NB4 (cell line): ENCODE measurements at regions not wholly inside any gene's neighbourhood (a gene's known extent, or its start where the extent isn't known, plus 50 kb on each side); places are given as distances from the start of the nearest gene placed in this dataset.
"Not testable (repeated sequence)": the region's sequence is repeated elsewhere in the genome, so short reads cannot be mapped to it uniquely, and the experiment has no call there.

Experiments
- DNase-seq: peaks from one replicate; pipeline ENCODE4 v3.0.0; 2010; ENCODE audit warnings: low read depth
- H3K4me3 ChIP-seq: one replicate; pipeline ENCODE4 v1.5.1; 2011; ENCODE audit warnings: mild to moderate bottlenecking, low read depth, low read length, moderate library complexity
- CTCF ChIP-seq: IDR thresholded peaks from one replicate; pipeline ENCODE4 v1.5.1; 2012; ENCODE audit warnings: low read depth, low read length
- MAX ChIP-seq: IDR thresholded peaks from 2 replicates; pipeline ENCODE4 v1.6.1; 2011; ENCODE audit warnings: low read depth, low read length
- MYC ChIP-seq: IDR thresholded peaks from 2 replicates; pipeline ENCODE4 v1.6.1; 2011; ENCODE audit warnings: low read depth, low read length
- POLR2A ChIP-seq: IDR thresholded peaks from 2 replicates; pipeline ENCODE4 v1.6.1; 2011; ENCODE audit warnings: mild to moderate bottlenecking; ENCODE audit not compliant: insufficient read length; ENCODE audit errors: extremely low read depth

- no peak for DNase-seq
- no peak for TF ChIP-seq MYC
- TF ChIP-seq CTCF, result no peak
- TF ChIP-seq MAX, result no peak
- TF ChIP-seq POLR2A, result no peak
- no peak overlapping the region for H3K4me3 ChIP-seq
Observed at GRCh38 chr5:67723873-67724272, 491.7 kb upstream of the PIK3R1 start.

- not testable (repeated sequence) for DNase-seq, H3K4me3 ChIP-seq
Observed at GRCh38 chr5:67722582-67722981, 493.0 kb upstream of the PIK3R1 start.

DNA sequence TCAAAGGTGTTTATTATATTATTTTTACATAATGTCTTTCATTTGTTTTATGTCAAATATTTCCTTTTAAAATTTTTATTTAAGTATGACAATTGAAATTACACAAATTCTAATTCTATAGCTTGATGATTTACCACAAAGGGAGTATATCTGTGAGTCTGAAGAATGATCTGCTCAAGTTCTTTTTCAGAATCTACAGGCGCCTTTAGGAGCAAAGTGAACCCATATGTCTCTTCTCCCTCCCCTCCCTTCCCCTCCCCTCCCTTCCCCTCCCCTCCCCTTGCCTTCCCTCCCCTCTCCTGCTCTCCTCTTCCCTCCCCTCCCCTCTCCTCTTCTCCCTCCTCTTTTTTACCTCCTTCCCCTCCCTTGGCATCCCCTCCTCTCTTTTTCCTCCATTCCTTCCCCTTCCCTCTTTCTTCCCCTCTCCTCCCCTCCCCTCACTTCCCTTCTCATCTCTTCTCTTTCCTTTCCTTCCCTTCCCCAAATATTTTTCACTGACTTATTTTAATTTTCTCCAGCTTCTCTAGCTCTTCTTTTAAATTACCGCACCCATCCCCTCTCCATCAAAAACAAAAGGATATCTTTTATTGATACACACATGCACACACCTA lies 495.3 kb upstream of the PIK3R1 start:
- TF ChIP-seq MAX (no peak), POLR2A (no peak), MYC (no peak), CTCF (no peak)
- no peak for DNase-seq
- no peak overlapping the region for H3K4me3 ChIP-seq

DNA sequence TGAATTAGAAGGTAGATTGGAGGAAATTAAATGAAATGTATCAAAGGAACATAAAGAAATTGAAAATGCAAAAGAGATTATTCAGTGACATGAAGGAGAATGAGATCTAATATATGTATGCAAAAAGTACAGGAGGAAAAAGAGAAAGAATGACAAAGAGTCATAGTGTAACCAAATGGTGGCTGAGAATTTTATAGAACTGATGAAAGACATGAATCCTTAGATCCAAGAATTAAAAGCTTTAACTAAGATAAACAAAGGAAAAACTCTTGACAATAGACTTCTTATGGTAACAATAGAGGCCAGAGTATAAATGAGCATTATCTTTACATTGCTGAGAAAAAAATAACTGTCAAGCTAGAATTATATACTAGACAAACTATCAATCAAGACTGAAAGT lies 505.4 kb upstream of the CD180 start:
- no peak for DNase-seq
- TF ChIP-seq POLR2A (no peak), MYC (no peak), CTCF (no peak), MAX (no peak)
- H3K4me3 ChIP-seq, result no peak overlapping the region

DNA sequence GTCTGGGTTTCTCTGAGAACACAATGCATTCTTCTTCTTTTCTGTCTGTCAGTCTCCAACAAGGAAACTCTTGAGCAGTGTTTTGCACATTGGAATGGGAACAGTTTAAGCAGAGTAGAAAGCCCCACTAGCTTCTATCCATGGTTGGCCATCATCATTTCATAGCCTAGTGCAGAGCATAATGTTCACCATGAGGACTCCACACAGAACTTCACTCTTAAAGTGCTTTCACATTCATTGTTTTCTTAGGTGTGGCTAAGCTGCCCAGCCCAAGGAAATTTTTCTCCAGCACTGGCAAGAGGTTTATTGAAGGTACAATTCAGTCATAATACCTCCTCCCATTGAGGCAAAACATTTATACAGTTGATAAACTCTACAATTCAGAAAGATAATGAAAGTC lies 503.0 kb upstream of the CD180 start:
- TF ChIP-seq MAX (no peak), MYC (no peak), CTCF (no peak), POLR2A (no peak)
- H3K4me3 ChIP-seq, result no peak overlapping the region
- DNase-seq, result no peak

GRCh38 chr5:67696446-67696845 lies 499.8 kb upstream of the CD180 start:
- no peak for DNase-seq
- no peak overlapping the region for H3K4me3 ChIP-seq
- no peak for TF ChIP-seq POLR2A
- no peak for TF ChIP-seq MYC
- TF ChIP-seq MAX, result no peak
- no peak for TF ChIP-seq CTCF
